K562 (cell line): ENCODE measurements at regions not wholly inside any gene's neighbourhood (a gene's known extent, or its start where the extent isn't known, plus 50 kb on each side); places are given as distances from the start of the nearest gene placed in this dataset.

Experiments
- ATAC-seq: fragments of 200-7000 bp; cut with Tn5 transposase; 3 replicates; pipeline ENCODE4 v1.9.1; 2020; ENCODE audit warnings: moderate library complexity
- BruUV-seq: library from RNA; stranded (reverse); fragments of 400-500 nt; replicated peaks from 2 replicates; lab custom pipeline; 2021; lab: Mats Ljungman, UMichigan
- CTCF ChIA-PET: fragments of 300-600 bp; formaldehyde crosslinking; extraction: SDS; loops from one replicate; lab custom pipeline; 2021; ENCODE audit warnings: low intra/inter-chr PET ratio; lab: Yijun Ruan, JAX
- POLR2A ChIA-PET: fragments of 300-600, 350-650 bp; sonication (Branson Sonifier 250); formaldehyde crosslinking; extraction: SDS; loops from one replicate; lab custom pipeline; 2021; ENCODE audit warnings: antibody characterized with exemption, inconsistent platforms; lab: Yijun Ruan, JAX
- DNase-seq, 4 experiments: peaks; one replicate each; pipeline versions ENCODE4 v3.0.0 to v3.0.0-alpha.2; 2011 to 2018; ENCODE audit warnings: low spot score in 3 of 4, mixed read lengths in 3 of 4; ENCODE audit errors: extremely low read depth in 1 of 4
- FAIRE-seq: peaks from 2 replicates; lab custom pipeline; 2011; peaks lifted over from hg19 to GRCh38; lab: Jason Lieb, UNC
- H2AFZ ChIP-seq: 2 replicates; pipeline ENCODE4 v1.6.0; 2011; ENCODE audit warnings: low read depth, low read length, control low read depth, inconsistent platforms
- H3K27ac ChIP-seq: fragments of 200-600 bp; 3 replicates; pipeline ENCODE4 v1.8.0; 2011; ENCODE audit warnings: low read depth, mild to moderate bottlenecking, control low read depth, inconsistent platforms, low read length, moderate library complexity, mixed read lengths; ENCODE audit errors: extremely low read depth
- H3K27me3 ChIP-seq, 2 experiments: fragments of 300-600 bp in 1 of 2; 2 replicates in 1 of 2; 3 replicates in 1 of 2; pipeline versions ENCODE4 v1.6.0 to v1.8.0; 2011; ENCODE audit warnings: inconsistent platforms in 2 of 2, low read length in 2 of 2, mild to moderate bottlenecking in 1 of 2, mixed read lengths in 1 of 2, moderate library complexity in 1 of 2; ENCODE audit not compliant: control insufficient read depth in 2 of 2, insufficient read depth in 2 of 2
- H3K36me3 ChIP-seq: fragments of 300-600 bp; 3 replicates; pipeline ENCODE4 v1.8.0; 2011; ENCODE audit warnings: mild to moderate bottlenecking, low read length, inconsistent platforms; ENCODE audit not compliant: control insufficient read depth, insufficient read depth
- H3K4me1 ChIP-seq, 2 experiments: fragments of 200-600 bp in 1 of 2; replicated peaks in 1 of 2; 2 replicates in 1 of 2; 3 replicates in 1 of 2; pipeline versions ENCODE4 v1.5.1 to v1.8.0; 2011; ENCODE audit warnings: inconsistent platforms in 2 of 2, low read length in 2 of 2, mild to moderate bottlenecking in 1 of 2, mixed read lengths in 1 of 2, moderate library complexity in 1 of 2; ENCODE audit not compliant: control insufficient read depth in 2 of 2, insufficient read depth in 2 of 2
- H3K4me2 ChIP-seq: 2 replicates; pipeline ENCODE4 v1.6.1; 2011; ENCODE audit warnings: low read length, control low read depth, inconsistent platforms, mixed read lengths; ENCODE audit not compliant: insufficient read depth
- H3K4me3 ChIP-seq: fragments of 200-600 bp; sonication (generic), shearing (Covaris generic); 2 replicates; pipeline ENCODE4 v1.5.1; 2016; ENCODE audit warnings: control low read depth, inconsistent platforms
- H3K79me2 ChIP-seq: fragments of 200-600 bp; 3 replicates; pipeline ENCODE4 v1.8.0; 2011; ENCODE audit warnings: low read length, inconsistent platforms; ENCODE audit not compliant: control insufficient read depth, insufficient read depth
- H3K9ac ChIP-seq, 2 experiments: 2 replicates each; pipeline versions ENCODE4 v1.6.0 to v1.6.1; 2011; ENCODE audit warnings: low read depth in 2 of 2, low read length in 2 of 2, control low read depth in 1 of 2, inconsistent platforms in 1 of 2, mild to moderate bottlenecking in 1 of 2, mixed read lengths in 1 of 2; ENCODE audit not compliant: insufficient read depth in 1 of 2
- H3K9me1 ChIP-seq: one replicate; pipeline ENCODE4 v1.6.0; 2011; ENCODE audit warnings: inconsistent platforms, mild to moderate bottlenecking, low read length, moderate library complexity; ENCODE audit not compliant: control insufficient read depth, insufficient read depth
- H3K9me3 ChIP-seq: replicated peaks from 2 replicates; pipeline ENCODE4 v1.5.1; 2011; ENCODE audit warnings: low read depth, low read length, inconsistent platforms; ENCODE audit not compliant: control insufficient read depth, insufficient read depth
- H4K20me1 ChIP-seq: replicated peaks from 2 replicates; pipeline ENCODE4 v1.6.1; 2011; ENCODE audit warnings: low read length, inconsistent platforms, mixed read lengths; ENCODE audit not compliant: control insufficient read depth, insufficient read depth
- ARHGAP35 ChIP-seq: fragments of 450-650 bp; IDR thresholded peaks from 2 replicates; pipeline ENCODE4 v1.6.1; 2018; ENCODE audit not compliant: partially characterized antibody
- ATF7 ChIP-seq: fragments of 450-650 bp; IDR thresholded peaks from 2 replicates; pipeline ENCODE4 v1.7.1; 2014; ENCODE audit warnings: mild to moderate bottlenecking, moderate library complexity
- CCAR2 ChIP-seq: fragments of 200-400 bp; formaldehyde crosslinking; IDR thresholded peaks from 2 replicates; pipeline ENCODE4 v1.6.1; 2017; ENCODE audit warnings: mild to moderate bottlenecking, low read depth, low read length
- ETS1 ChIP-seq: conservative IDR thresholded peaks from 2 replicates; pipeline ENCODE4 v1.6.1; 2011; ENCODE audit warnings: low read depth, mild to moderate bottlenecking, low read length; ENCODE audit not compliant: control insufficient read depth
- KDM2B ChIP-seq: fragments of 250-450 bp; sonication (Bioruptor Pico); IDR thresholded peaks from 2 replicates; pipeline ENCODE4 v1.8.0; 2021; ENCODE audit warnings: mild to moderate bottlenecking, moderate library complexity
- NR1H2 ChIP-seq: sonication (generic); formaldehyde crosslinking; IDR thresholded peaks from 2 replicates; pipeline ENCODE4 v1.4.0; 2020; ENCODE audit warnings: mild to moderate bottlenecking, missing genetic modification reagents
- PRMT5 ChIP-seq: sonication (generic); formaldehyde crosslinking; IDR thresholded peaks from 2 replicates; pipeline ENCODE4 v1.5.0; 2020; ENCODE audit warnings: missing genetic modification reagents
- RAD51 ChIP-seq: fragments of 450-650 bp; IDR thresholded peaks from 2 replicates; pipeline ENCODE4 v1.7.1; 2016; ENCODE audit warnings: low read depth, mild to moderate bottlenecking, borderline replicate concordance
- ZNF518B ChIP-seq: fragments of 250-450 bp; sonication (Bioruptor Pico); IDR thresholded peaks from 2 replicates; pipeline ENCODE4 v1.5.0; 2021; ENCODE audit warnings: mild to moderate bottlenecking, moderate library complexity
- ZNF668 ChIP-seq: fragments of 250-450 bp; sonication (Bioruptor Pico); IDR thresholded peaks from 2 replicates; pipeline ENCODE4 v1.8.0; 2022; ENCODE audit warnings: mild to moderate bottlenecking, inconsistent platforms
- WGBS: fragments of 100-300 bp; shearing (Covaris generic); methylation state at CpG from one replicate; pipeline ENCODE4 v1.1.6; 2016; ENCODE audit warnings: low coverage, mixed read lengths; ENCODE audit not compliant: insufficient coverage; ENCODE audit errors: missing lambda C conversion rate; 5-methylcytosine and 5-hydroxymethylcytosine counted together
- in situ Hi-C: fragments of 300-500 bp; cut with MboI; formaldehyde crosslinking; loops from 4 replicates; pipeline ENCODE4 v1.15.0; 2018; ENCODE audit warnings: inconsistent platforms, mixed read lengths
- intact Hi-C: fragments of 100-400 bp; cut with micrococcal nuclease; formaldehyde crosslinking; loops from 2 replicates; pipeline ENCODE4 v1.14.2; 2022
- TF ChIP-seq, protein P1 (sequence below): fragments of 450-650 bp; formaldehyde crosslinking; IDR thresholded peaks from 2 replicates; pipeline ENCODE4 v1.4.0; 2022; ENCODE audit warnings: missing genetic modification characterization
- TF ChIP-seq, protein P2 (sequence below), 2 experiments: fragments of 200-800 bp in 1 of 2; sonication (Bioruptor generic) in 1 of 2; sonication (generic) in 1 of 2; formaldehyde crosslinking in 1 of 2; IDR thresholded peaks in 1 of 2; conservative IDR thresholded peaks in 1 of 2; 2 replicates each; pipeline versions ENCODE4 v1.5.0 to v1.6.1; 2016 to 2020; ENCODE audit warnings: missing compliant biosample characterization in 1 of 2, missing genetic modification characterization in 1 of 2, missing genetic modification reagents in 1 of 2
- TF ChIP-seq, protein P3 (sequence below): sonication (generic); formaldehyde crosslinking; IDR thresholded peaks from 2 replicates; pipeline ENCODE4 v1.8.1; 2023; ENCODE audit warnings: mild to moderate bottlenecking, missing genetic modification reagents

DNA sequence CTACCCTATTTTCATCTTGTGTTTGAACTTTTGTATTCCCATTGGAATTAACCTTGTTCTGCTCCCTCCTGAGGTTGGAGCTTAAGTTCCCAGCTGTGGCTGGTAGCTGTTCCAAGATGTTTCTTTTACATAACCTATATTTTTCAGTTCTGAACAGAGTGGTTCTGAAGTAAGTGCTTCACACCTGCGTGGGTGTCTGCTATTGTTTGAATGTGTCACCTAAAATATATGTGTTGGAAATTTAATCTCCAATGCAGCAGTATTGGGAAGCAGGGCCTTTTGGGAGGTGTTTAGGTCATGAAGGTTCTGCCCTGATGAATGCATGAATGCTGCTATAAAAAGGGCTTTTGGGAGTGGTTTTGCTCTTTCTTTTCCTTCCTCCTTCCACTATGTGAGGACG, 123.8 kb downstream of the LACC1 start:
- H2AFZ ChIP-seq, result no peak overlapping the region
- H4K20me1 ChIP-seq, result no peaks in the 10 kb centered on the region
- WGBS, result 0% methylated on average over 1 of the region's 2 CpGs
- no peaks in the 10 kb centered on the region for H3K4me1 ChIP-seq
- no TSS peak for BruUV-seq
- FAIRE-seq (no peak), DNase-seq (no peak), ATAC-seq (no peak)
- no peaks in the 10 kb centered on the region for H3K79me2 ChIP-seq
- no peak overlapping the region for H3K4me2 ChIP-seq
- intact Hi-C loops, result no loop called here
- H3K36me3 ChIP-seq, result no peaks in the 10 kb centered on the region
- no peaks in the 10 kb centered on the region for H3K9me1 ChIP-seq
- H3K27ac ChIP-seq, result no peak overlapping the region
- in situ Hi-C loops, result no loop called here
- no peak overlapping the region for H3K9ac ChIP-seq
- H3K4me3 ChIP-seq, result no peak overlapping the region
- POLR2A ChIA-PET, result no interaction called here
- H3K9me3 ChIP-seq, result no peaks in the 10 kb centered on the region
- CTCF ChIA-PET, result no interaction called here
- H3K27me3 ChIP-seq, result no peaks in the 10 kb centered on the region
- TF ChIP-seq, protein P1, sequence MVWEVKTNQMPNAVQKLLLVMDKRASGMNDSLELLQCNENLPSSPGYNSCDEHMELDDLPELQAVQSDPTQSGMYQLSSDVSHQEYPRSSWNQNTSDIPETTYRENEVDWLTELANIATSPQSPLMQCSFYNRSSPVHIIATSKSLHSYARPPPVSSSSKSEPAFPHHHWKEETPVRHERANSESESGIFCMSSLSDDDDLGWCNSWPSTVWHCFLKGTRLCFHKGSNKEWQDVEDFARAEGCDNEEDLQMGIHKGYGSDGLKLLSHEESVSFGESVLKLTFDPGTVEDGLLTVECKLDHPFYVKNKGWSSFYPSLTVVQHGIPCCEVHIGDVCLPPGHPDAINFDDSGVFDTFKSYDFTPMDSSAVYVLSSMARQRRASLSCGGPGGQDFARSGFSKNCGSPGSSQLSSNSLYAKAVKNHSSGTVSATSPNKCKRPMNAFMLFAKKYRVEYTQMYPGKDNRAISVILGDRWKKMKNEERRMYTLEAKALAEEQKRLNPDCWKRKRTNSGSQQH (CRISPR knock-in tag), result no peak
- no peak for TF ChIP-seq ARHGAP35
- TF ChIP-seq NR1H2 (CRISPR knock-in tag), result no peak
- no peak for TF ChIP-seq ZNF668
- no peak for TF ChIP-seq CCAR2
- TF ChIP-seq RAD51, result no peak
- TF ChIP-seq, protein P2, sequence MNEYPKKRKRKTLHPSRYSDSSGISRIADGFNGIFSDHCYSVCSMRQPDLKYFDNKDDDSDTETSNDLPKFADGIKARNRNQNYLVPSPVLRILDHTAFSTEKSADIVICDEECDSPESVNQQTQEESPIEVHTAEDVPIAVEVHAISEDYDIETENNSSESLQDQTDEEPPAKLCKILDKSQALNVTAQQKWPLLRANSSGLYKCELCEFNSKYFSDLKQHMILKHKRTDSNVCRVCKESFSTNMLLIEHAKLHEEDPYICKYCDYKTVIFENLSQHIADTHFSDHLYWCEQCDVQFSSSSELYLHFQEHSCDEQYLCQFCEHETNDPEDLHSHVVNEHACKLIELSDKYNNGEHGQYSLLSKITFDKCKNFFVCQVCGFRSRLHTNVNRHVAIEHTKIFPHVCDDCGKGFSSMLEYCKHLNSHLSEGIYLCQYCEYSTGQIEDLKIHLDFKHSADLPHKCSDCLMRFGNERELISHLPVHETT (CRISPR knock-in tag; conservative IDR thresholded peaks at IDR 0.05 in 1 of 2, IDR thresholded peaks at IDR 0.05 in 1 of 2), result no peak
- no peak for TF ChIP-seq PRMT5
- TF ChIP-seq ZNF518B (CRISPR knock-in tag), result no peak
- TF ChIP-seq ETS1, result no peak
- no peak for TF ChIP-seq KDM2B (CRISPR knock-in tag)
- no peak for TF ChIP-seq ATF7
- TF ChIP-seq, protein P3, sequence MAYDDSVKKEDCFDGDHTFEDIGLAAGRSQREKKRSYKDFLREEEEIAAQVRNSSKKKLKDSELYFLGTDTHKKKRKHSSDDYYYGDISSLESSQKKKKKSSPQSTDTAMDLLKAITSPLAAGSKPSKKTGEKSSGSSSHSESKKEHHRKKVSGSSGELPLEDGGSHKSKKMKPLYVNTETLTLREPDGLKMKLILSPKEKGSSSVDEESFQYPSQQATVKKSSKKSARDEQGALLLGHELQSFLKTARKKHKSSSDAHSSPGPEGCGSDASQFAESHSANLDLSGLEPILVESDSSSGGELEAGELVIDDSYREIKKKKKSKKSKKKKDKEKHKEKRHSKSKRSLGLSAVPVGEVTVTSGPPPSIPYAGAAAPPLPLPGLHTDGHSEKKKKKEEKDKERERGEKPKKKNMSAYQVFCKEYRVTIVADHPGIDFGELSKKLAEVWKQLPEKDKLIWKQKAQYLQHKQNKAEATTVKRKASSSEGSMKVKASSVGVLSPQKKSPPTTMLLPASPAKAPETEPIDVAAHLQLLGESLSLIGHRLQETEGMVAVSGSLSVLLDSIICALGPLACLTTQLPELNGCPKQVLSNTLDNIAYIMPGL, result no peak
